IMR-90 (cell line): ENCODE measurements at regions not wholly inside any gene's neighbourhood (a gene's known extent, or its start where the extent isn't known, plus 50 kb on each side); places are given as distances from the start of the nearest gene placed in this dataset.

Source experiments
- ATAC-seq: fragments of 200-7000 bp; cut with Tn5 transposase; 2 replicates; pipeline ENCODE4 v1.9.1; 2020; ENCODE audit warnings: low read depth, mild to moderate bottlenecking, moderate library complexity
- BruUV-seq: library from RNA; stranded (reverse); fragments of 400-500 nt; replicated peaks from 2 replicates; lab custom pipeline; 2021; lab: Mats Ljungman, UMichigan
- CTCF ChIA-PET: fragments of 300-600 bp; formaldehyde crosslinking; extraction: SDS; loops from one replicate; lab custom pipeline; 2021; ENCODE audit warnings: antibody characterized with exemption; lab: Yijun Ruan, JAX
- POLR2A ChIA-PET: fragments of 300-600 bp; sonication (Branson Sonifier 250); formaldehyde crosslinking; loops from one replicate; lab custom pipeline; 2022; ENCODE audit warnings: antibody characterized with exemption; ENCODE audit not compliant: unreplicated experiment; lab: Charles Lee
- DNase-seq: peaks from one replicate; pipeline ENCODE4 v3.0.0; 2013
- H2AFZ ChIP-seq: replicated peaks from 2 replicates; pipeline ENCODE3; 2013; ENCODE audit warnings: low read length, mild to moderate bottlenecking; ENCODE audit not compliant: poor library complexity
- H2AK5ac ChIP-seq: 2 replicates; pipeline ENCODE4 v1.6.1; 2013; ENCODE audit warnings: low read depth, low read length, inconsistent platforms
- H2AK9ac ChIP-seq: replicated peaks from 2 replicates; pipeline ENCODE3; 2013; ENCODE audit warnings: mild to moderate bottlenecking, low read depth, low read length, moderate library complexity; ENCODE audit not compliant: poor library complexity
- H2BK120ac ChIP-seq: 2 replicates; pipeline ENCODE4 v1.6.1; 2013; ENCODE audit warnings: low read depth, low read length, inconsistent platforms
- H2BK15ac ChIP-seq: 3 replicates; pipeline ENCODE4 v1.6.1; 2013; ENCODE audit warnings: low read depth, low read length, inconsistent platforms
- H2BK20ac ChIP-seq: 2 replicates; pipeline ENCODE4 v1.6.1; 2013; ENCODE audit warnings: low read depth, mild to moderate bottlenecking, inconsistent platforms, low read length, moderate library complexity
- H2BK5ac ChIP-seq: 2 replicates; pipeline ENCODE4 v1.6.1; 2013; ENCODE audit warnings: mild to moderate bottlenecking, low read depth, low read length, inconsistent platforms; ENCODE audit not compliant: poor library complexity, severe bottlenecking
- H3K14ac ChIP-seq: replicated peaks from 2 replicates; pipeline ENCODE4 v1.6.1; 2013; ENCODE audit warnings: low read depth, low read length, inconsistent platforms
- H3K18ac ChIP-seq: 2 replicates; pipeline ENCODE4 v1.6.1; 2013; ENCODE audit warnings: low read depth, low read length, control low read depth
- H3K23ac ChIP-seq: 2 replicates; pipeline ENCODE4 v1.6.1; 2013; ENCODE audit warnings: low read depth, low read length, inconsistent platforms
- H3K27ac ChIP-seq: 2 replicates; pipeline ENCODE4 v1.5.1; 2013; ENCODE audit warnings: mild to moderate bottlenecking, control low read depth, low read length; ENCODE audit not compliant: insufficient read depth
- H3K27me3 ChIP-seq: 2 replicates; pipeline ENCODE4 v1.6.1; 2013; ENCODE audit warnings: low read length; ENCODE audit not compliant: control insufficient read depth, insufficient read depth
- H3K36me3 ChIP-seq: 2 replicates; pipeline ENCODE4 v1.6.1; 2013; ENCODE audit warnings: low read length, mixed read lengths; ENCODE audit not compliant: control insufficient read depth, insufficient read depth
- H3K4ac ChIP-seq: 2 replicates; pipeline ENCODE4 v1.6.1; 2013; ENCODE audit warnings: low read depth, low read length, inconsistent platforms
- H3K4me1 ChIP-seq: 2 replicates; pipeline ENCODE4 v1.6.1; 2013; ENCODE audit warnings: low read length, mixed read lengths; ENCODE audit not compliant: control insufficient read depth, insufficient read depth
- H3K4me2 ChIP-seq: 2 replicates; pipeline ENCODE4 v1.6.1; 2013; ENCODE audit warnings: low read depth, mild to moderate bottlenecking, control low read depth, low read length, moderate library complexity
- H3K4me3 ChIP-seq: 2 replicates; pipeline ENCODE4 v1.5.1; 2013; ENCODE audit warnings: low read depth, mild to moderate bottlenecking, control low read depth, low read length, moderate library complexity; ENCODE audit not compliant: insufficient read depth
- H3K56ac ChIP-seq: 2 replicates; pipeline ENCODE4 v1.6.1; 2013; ENCODE audit warnings: low read length, inconsistent platforms; ENCODE audit not compliant: insufficient read depth; ENCODE audit errors: extremely low read depth
- H3K79me1 ChIP-seq, 2 experiments: 2 replicates each; pipeline ENCODE4 v1.6.1; 2013; ENCODE audit warnings: low read length in 2 of 2, inconsistent platforms in 1 of 2, low read depth in 1 of 2
- H3K9ac ChIP-seq: 2 replicates; pipeline ENCODE4 v1.6.1; 2013; ENCODE audit warnings: low read depth, low read length, control low read depth
- H3K9me1 ChIP-seq: 2 replicates; pipeline ENCODE4 v1.6.1; 2013; ENCODE audit warnings: low read length, inconsistent platforms; ENCODE audit not compliant: insufficient read depth
- H3K9me3 ChIP-seq: 2 replicates; pipeline ENCODE4 v1.6.1; 2013; ENCODE audit warnings: low read length; ENCODE audit not compliant: control insufficient read depth, insufficient read depth
- H4K20me1 ChIP-seq: 2 replicates; pipeline ENCODE4 v1.6.1; 2013; ENCODE audit warnings: low read length, inconsistent platforms; ENCODE audit not compliant: insufficient read depth
- H4K5ac ChIP-seq: 2 replicates; pipeline ENCODE4 v1.6.1; 2013; ENCODE audit warnings: mild to moderate bottlenecking, low read depth, low read length, control low read depth
- H4K8ac ChIP-seq, 2 experiments: 2 replicates each; pipeline ENCODE4 v1.6.1; 2013; ENCODE audit warnings: low read depth in 2 of 2, low read length in 2 of 2, control low read depth in 1 of 2, inconsistent platforms in 1 of 2
- H4K91ac ChIP-seq: 2 replicates; pipeline ENCODE4 v1.6.1; 2013; ENCODE audit warnings: low read depth, low read length, inconsistent platforms; ENCODE audit not compliant: insufficient read depth
- BHLHE40 ChIP-seq: fragments of 150-350 bp; IDR thresholded peaks from 2 replicates; pipeline ENCODE4 v1.6.1; 2016; ENCODE audit warnings: mild to moderate bottlenecking, low read depth, low read length
- CEBPB ChIP-seq: IDR thresholded peaks from 2 replicates; pipeline ENCODE4 v1.6.1; 2012; ENCODE audit warnings: low read depth, low read length, improper control_type of control experiment
- CHD1 ChIP-seq: IDR thresholded peaks from 2 replicates; pipeline ENCODE4 v1.6.1; 2012; ENCODE audit warnings: low read depth, low read length, improper control_type of control experiment
- CTCF ChIP-seq: conservative IDR thresholded peaks from 2 replicates; pipeline ENCODE4 v1.5.1; 2012; ENCODE audit warnings: mild to moderate bottlenecking, low read depth, low read length, improper control_type of control experiment
- ELK1 ChIP-seq: fragments of 150-350 bp; IDR thresholded peaks from 2 replicates; pipeline ENCODE4 v1.6.1; 2016; ENCODE audit warnings: low read depth, mild to moderate bottlenecking, low read length, moderate library complexity, borderline replicate concordance
- MAFK ChIP-seq: IDR thresholded peaks from 2 replicates; pipeline ENCODE4 v1.6.1; 2012; ENCODE audit warnings: low read depth, low read length, improper control_type of control experiment
- MAZ ChIP-seq: IDR thresholded peaks from 2 replicates; pipeline ENCODE4 v1.6.1; 2012; ENCODE audit warnings: low read depth, mild to moderate bottlenecking, low read length, improper control_type of control experiment, moderate library complexity, borderline replicate concordance
- MXI1 ChIP-seq: IDR thresholded peaks from 2 replicates; pipeline ENCODE4 v1.6.1; 2012; ENCODE audit warnings: low read depth, mild to moderate bottlenecking, low read length, moderate library complexity, borderline replicate concordance
- RCOR1 ChIP-seq: IDR thresholded peaks from 2 replicates; pipeline ENCODE4 v1.6.1; 2012; ENCODE audit warnings: mild to moderate bottlenecking, low read length, improper control_type of control experiment; ENCODE audit not compliant: insufficient replicate concordance
- RFX5 ChIP-seq: IDR thresholded peaks from 2 replicates; pipeline ENCODE4 v1.8.0; 2012; ENCODE audit warnings: low read depth, mild to moderate bottlenecking, low read length, moderate library complexity
- USF2 ChIP-seq: fragments of 150-350 bp; IDR thresholded peaks from 2 replicates; pipeline ENCODE4 v1.6.1; 2017; ENCODE audit warnings: mild to moderate bottlenecking, antibody characterized with exemption, low read length, low read depth
- WGBS, 2 experiments: methylation state at CpG; one replicate each; pipeline versions ENCODE4 v1.1.5 to v1.1.7; 2013; ENCODE audit warnings: missing lambda C conversion rate in 2 of 2; ENCODE audit not compliant: insufficient read length in 1 of 2; ENCODE audit errors: extremely low coverage in 2 of 2; 5-methylcytosine and 5-hydroxymethylcytosine counted together
- dilution Hi-C: fragments of 300-500 bp; cut with HindIII; formaldehyde crosslinking; loops from one replicate; pipeline ENCODE4 v1.14.3; 2018; ENCODE audit warnings: low sequenced_read_pairs; ENCODE audit not compliant: unreplicated experiment
- in situ Hi-C: fragments of 300-500 bp; cut with MboI; formaldehyde crosslinking; loops from 3 replicates; pipeline ENCODE4 v1.14.3; 2019; ENCODE audit warnings: low sequenced_read_pairs, inconsistent platforms, mixed read lengths
- intact Hi-C: fragments of 100-400 bp; cut with micrococcal nuclease; formaldehyde crosslinking; loops from 2 replicates; pipeline ENCODE4 v1.10.0; 2022

GRCh38 chr9:82590845-82591244 lies 472.1 kb downstream of the RASEF start:
- POLR2A ChIA-PET, result no interaction called here
- intact Hi-C loops (no loop called here), in situ Hi-C loops (no loop called here), dilution Hi-C loops (no loop called here)
- no peak overlapping the region for H3K23ac ChIP-seq
- H2AFZ ChIP-seq, result no peak overlapping the region
- 0 out of 2 replicates have a peak, but pooled peaks cover 2% of the 10 kb centered on the region for H3K27me3 ChIP-seq
- CTCF ChIA-PET, result no interaction called here
- no peak overlapping the region for H2BK5ac ChIP-seq
- H4K8ac ChIP-seq, result no peak overlapping the region
- H2BK120ac ChIP-seq, result no peak overlapping the region
- DNase-seq (no peak), ATAC-seq (no peak)
- H2BK15ac ChIP-seq, result no peak overlapping the region
- no peak overlapping the region for H2AK5ac ChIP-seq
- no peak overlapping the region for H3K14ac ChIP-seq
- H4K91ac ChIP-seq, result no peak overlapping the region
- no peaks in the 10 kb centered on the region for H3K36me3 ChIP-seq
- no peak overlapping the region for H3K4ac ChIP-seq
- H3K4me3 ChIP-seq, result no peak overlapping the region
- TF ChIP-seq RCOR1 (no peak), CHD1 (no peak), CEBPB (no peak), MXI1 (no peak), MAFK (no peak), RFX5 (no peak), BHLHE40 (no peak), ELK1 (no peak), USF2 (no peak), CTCF (no peak), MAZ (no peak)
- no peaks in the 10 kb centered on the region for H3K79me1 ChIP-seq
- H3K18ac ChIP-seq, result no peak overlapping the region
- H2AK9ac ChIP-seq, result no peak overlapping the region
- H4K20me1 ChIP-seq, result no peaks in the 10 kb centered on the region
- H3K9me1 ChIP-seq, result no peaks in the 10 kb centered on the region
- no peak overlapping the region for H3K27ac ChIP-seq
- H3K9ac ChIP-seq, result no peak overlapping the region
- no peak overlapping the region for H4K5ac ChIP-seq
- no CpG with 5 or more reads among the region's 3 CpGs for WGBS, 2 experiments
- no TSS peak for BruUV-seq
- H3K56ac ChIP-seq, result no peak overlapping the region
- no peak overlapping the region for H2BK20ac ChIP-seq
- H3K4me2 ChIP-seq, result no peak overlapping the region
- no peaks in the 10 kb centered on the region for H3K4me1 ChIP-seq
- no peaks in the 10 kb centered on the region for H3K9me3 ChIP-seq
